Effector CD4-positive, alpha-beta T cell (primary cell): ENCODE measurements at regions not wholly inside any gene's neighbourhood (a gene's known extent, or its start where the extent isn't known, plus 50 kb on each side); places are given as distances from the start of the nearest gene placed in this dataset.

ENCODE experiments used
- DNase-seq: peaks from one replicate; pipeline ENCODE4 v3.0.0-alpha.2; 2020

- DNase-seq, result no peak
Measured at GRCh38 chr2:38448692-38449410, 71.8 kb upstream of the ATL2 start.

DNA sequence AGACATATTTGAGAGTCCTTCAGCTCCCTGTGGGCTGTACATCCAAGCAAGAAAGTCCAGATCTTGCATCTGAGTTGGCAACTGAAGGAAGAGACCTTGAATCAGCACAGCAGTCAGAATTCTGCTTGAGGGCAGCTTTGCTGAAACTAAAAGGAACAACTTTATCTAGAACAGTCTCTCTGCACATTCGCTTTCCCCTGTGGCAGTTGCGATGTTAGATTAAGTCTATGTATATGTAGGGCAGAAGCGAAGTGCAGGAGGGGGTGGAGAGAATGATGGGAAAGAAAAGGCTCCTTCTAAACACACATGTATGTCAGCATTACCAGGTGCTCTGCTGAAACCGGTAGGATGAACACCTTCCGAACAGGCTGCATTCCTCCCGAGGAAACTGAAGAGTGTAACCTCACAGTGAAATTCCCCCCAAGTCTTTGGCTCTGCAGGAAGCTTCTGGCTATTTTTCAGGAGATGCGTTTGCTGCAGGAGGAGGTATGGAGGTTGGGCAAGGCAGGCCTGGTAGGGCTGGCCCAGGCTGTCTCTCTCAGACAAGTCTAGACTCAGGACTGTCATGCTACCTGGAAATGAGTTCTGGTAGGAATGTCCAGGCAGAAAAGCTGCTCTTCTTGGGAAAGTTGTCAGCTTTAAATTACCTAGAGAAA is 70.0 kb upstream of the ATL2 start:
- no peak for DNase-seq

DNA sequence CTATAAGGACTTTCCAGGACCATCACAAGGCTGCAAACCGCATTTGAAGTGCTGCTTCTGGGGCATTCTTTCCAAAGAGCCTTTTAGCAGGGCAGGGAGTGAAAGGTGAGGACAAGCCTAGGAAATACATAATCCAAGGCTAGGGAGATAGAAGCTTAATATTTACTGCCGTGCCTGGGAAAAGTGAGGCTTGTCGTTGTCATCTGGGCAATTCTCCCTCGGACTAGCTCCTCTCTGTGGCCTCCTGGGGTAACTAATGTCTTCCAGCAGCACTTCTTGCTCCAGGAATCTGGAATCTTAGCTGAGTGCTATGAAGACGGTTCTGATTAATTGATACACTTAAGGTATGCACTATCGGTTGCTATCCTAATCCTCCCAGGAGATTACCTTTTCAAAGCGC is 69.3 kb upstream of the ATL2 start:
- no peak for DNase-seq

- no peak for DNase-seq
Measured at GRCh38 chr2:38444247-38444646, 67.2 kb upstream of the ATL2 start.

- DNase-seq, result no peak
Measured at GRCh38 chr2:38442643-38443541, 65.8 kb upstream of the ATL2 start.

DNA sequence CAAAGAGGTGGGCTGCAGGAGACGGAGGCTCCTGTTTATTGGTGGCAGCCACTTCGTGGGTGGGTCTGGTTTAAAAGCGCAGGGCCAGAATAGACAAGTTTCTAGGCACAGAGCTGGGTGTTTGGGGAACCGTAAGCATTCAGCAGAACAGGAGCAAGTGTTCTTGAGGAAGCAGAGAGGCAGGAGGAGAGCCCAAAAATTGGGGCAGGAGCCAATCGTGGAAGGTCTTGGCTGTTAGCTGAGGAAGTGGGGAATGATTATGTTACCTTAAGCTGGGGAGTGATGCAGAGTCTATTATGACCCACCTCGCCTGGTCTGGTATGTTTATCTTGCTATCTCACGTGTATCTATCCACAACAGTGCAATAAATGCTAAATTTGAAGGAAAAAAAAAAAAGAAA is 64.3 kb upstream of the ATL2 start:
- DNase-seq, result no peak

GRCh38 chr2:38440655-38441054 is 63.6 kb upstream of the ATL2 start:
- no peak for DNase-seq

- DNase-seq, result no peak
Measured at GRCh38 chr2:38439863-38440262, 62.8 kb upstream of the ATL2 start.

- no peak for DNase-seq
Measured at GRCh38 chr2:38438883-38439612, 62.0 kb upstream of the ATL2 start.

DNA sequence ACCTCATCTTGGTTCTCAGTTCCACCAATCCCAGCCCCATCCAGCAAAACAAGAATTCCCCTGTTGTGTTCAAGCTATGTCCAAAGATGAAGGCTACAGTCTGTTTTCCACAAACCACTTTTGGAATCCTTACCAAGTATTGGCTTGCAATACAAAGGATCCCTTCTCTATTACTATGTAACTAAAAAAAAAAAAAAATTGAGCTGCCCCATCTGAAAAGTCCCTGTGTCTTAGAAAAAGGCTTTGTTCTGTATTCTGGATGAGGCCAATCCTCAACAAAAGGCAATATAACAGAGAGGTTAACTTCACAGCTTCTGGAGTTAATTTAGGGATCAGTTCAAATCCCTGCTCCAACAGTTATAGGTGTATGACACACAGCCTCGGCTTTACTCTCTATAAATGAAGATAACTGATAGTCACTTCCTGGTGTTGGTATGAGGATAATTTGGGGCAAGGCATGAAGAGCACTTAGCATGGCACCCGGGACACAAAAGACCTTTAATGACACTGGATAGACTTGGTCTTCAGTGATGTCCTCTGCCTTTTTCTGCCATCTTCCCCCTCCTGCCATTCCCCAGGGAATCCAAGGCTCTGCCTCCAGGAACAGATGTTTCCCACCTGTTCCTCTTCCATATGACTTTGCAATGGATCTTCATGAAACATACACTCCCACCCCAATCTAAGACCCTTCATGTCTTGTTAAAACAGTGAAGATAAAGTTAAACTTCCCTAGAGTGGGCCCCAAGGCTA is 61.2 kb upstream of the ATL2 start:
- no peak for DNase-seq

- DNase-seq, result no peak
Measured at GRCh38 chr2:38436227-38436664, 59.2 kb upstream of the ATL2 start.

DNA sequence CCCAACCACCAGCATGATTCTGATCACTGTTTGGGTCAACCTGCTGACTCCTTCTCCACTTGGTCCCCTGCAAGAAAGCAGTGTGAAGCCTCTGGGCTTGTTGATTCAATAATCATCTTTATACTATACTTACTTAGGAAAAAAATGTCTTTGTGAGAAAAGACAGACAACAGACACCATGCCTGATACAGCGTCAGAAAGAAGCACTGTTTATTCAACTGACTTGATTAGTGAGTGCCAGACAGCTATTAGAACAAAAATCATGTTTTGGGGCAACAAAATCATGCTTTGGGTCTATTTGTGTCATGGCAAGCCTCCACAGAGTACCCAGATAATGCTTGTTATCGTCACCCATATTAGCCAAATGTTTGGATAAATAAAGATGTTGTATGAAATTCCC is 58.7 kb upstream of the ATL2 start:
- no peak for DNase-seq

GRCh38 chr2:38434595-38434994 is 57.5 kb upstream of the ATL2 start:
- DNase-seq, result no peak

- DNase-seq, result no peak
Measured at GRCh38 chr2:38433607-38433975, 56.5 kb upstream of the ATL2 start.

DNA sequence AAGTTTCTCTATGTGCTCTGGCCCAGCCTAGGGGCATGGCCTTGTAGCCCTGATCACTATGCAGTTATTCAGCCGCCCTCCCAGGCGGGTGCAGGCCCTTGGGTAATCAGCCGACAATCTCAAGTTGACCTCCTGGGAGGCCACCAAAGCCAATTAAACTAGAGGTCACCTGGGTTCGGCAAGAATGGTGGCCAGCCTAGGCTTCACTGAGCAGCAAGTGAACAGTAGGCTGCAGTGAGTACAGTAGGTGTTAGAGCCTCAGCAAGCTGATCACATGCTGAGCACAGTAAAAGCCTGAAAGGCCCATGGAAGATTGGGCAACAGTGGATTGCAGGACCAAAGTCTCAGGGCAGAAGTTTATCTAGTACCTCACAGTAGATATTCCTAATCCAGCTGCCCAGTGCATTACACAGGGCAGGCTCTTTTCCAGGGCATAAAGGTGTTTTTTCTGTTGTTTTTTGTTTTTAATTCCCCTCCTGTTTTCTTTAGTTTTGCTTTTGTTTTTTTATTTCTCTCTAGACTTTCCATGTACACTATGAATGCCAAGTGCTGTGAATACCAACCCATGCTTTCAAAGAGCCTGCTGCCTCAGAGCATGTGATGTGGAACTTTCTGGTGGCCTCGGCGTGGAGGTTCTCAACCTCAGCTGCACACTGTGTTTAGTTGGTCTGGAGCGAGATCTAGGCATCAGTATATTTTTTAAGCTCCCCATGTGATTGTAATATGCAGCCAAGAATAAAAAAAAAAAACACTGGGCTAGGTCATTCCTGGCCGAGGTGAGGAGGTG is 55.9 kb upstream of the ATL2 start:
- DNase-seq, result no peak

GRCh38 chr2:38430597-38431207 is 53.6 kb upstream of the ATL2 start:
- DNase-seq, result no peak

- DNase-seq, result no peak
Measured at GRCh38 chr2:38430196-38430595, 53.1 kb upstream of the ATL2 start.

- no peak for DNase-seq
Measured at GRCh38 chr2:38427936-38428335, 50.9 kb upstream of the ATL2 start.

DNA sequence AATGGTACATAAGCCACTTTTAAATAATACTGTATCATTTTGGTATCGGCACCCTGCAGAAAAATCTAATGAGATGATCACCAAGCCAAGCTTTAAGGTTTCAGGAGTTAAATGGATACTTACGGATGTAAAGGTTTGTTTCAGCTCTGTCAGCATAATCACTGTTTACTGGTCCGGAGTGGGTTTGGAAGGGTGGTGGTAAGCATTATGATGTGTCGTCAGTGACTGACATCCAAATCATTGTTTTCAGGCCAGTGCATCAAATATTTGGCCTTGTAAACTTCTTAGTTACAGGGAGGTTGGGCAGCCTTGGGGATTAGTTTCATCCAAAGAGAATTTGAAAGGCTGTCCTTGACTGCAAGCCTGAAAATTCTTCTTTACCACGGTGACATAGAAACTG is 50.0 kb upstream of the ATL2 start:
- DNase-seq, result no peak
